GM12891 (cell line): ENCODE measurements at regions not wholly inside any gene's neighbourhood (a gene's known extent, or its start where the extent isn't known, plus 50 kb on each side); places are given as distances from the start of the nearest gene placed in this dataset.

ENCODE experiments used
- POLR2A ChIP-seq: IDR thresholded peaks from 2 replicates; pipeline ENCODE4 v1.6.1; 2011; ENCODE audit warnings: low read depth, low read length, control low read depth
- POLR2AphosphoS5 ChIP-seq: IDR thresholded peaks from 2 replicates; pipeline ENCODE4 v1.6.1; 2011; ENCODE audit warnings: low read depth, low read length, control low read depth
- POU2F2 ChIP-seq: IDR thresholded peaks from 2 replicates; pipeline ENCODE4 v1.6.1; 2011; ENCODE audit warnings: low read depth, mild to moderate bottlenecking, control low read depth, low read length, moderate library complexity
- SPI1 ChIP-seq: IDR thresholded peaks from 2 replicates; pipeline ENCODE4 v1.6.1; 2011; ENCODE audit warnings: low read depth, low read length, control low read depth
- TAF1 ChIP-seq: IDR thresholded peaks from 2 replicates; pipeline ENCODE4 v1.6.1; 2011; ENCODE audit warnings: low read depth, low read length, control low read depth

DNA sequence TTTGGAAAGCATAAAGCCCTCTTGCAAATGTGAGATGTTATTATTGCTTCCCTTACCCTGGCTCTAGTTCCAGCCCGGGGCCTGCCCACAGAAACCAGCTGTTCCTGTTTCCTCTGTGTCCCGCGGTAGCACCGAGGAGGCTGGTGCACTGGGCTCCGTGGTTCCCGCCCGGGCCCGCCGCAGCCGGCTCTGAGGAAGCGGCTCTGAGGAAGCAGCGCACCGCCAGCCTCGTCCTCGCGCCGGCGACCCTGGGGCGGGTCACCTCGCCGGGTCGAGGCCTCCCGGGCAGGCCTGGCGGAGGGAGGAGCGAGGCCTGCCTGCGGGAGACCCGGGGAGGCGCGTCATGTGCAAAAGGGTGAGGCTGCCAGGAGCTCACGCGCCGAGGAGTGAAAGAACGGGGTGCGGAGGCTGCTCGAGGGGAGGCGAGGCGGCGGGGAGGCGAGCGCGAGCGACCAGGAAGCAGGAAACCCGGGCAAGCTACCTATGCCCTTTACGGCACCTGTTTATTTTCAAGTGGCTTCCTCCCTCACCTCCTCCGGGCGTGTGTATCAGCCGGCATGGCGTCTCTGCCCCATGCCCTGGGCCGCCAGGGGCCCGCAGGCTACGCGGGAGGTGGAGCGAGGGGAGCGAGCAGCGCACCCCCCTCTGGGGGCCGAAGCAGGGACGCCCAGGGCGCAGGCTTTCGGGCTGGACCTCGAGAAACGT is 61.3 kb upstream of the MEGF10 start:
- no peak for TF ChIP-seq POLR2AphosphoS5
- no peak for TF ChIP-seq POLR2A
- peak; percentile 23; the same call in 1 of the 2 replicates for TF ChIP-seq SPI1
- TF ChIP-seq TAF1 = no peak
- no peak for TF ChIP-seq POU2F2
